Neural progenitor cell (in vitro differentiated cells): ENCODE measurements at regions not wholly inside any gene's neighbourhood (a gene's known extent, or its start where the extent isn't known, plus 50 kb on each side); places are given as distances from the start of the nearest gene placed in this dataset.

Source experiments
- DNase-seq: peaks from one replicate; pipeline ENCODE4 v3.0.0-alpha.2; 2016; ENCODE audit warnings: low spot score
- H2AFZ ChIP-seq: fragments of 200-600 bp; sonication (generic); replicated peaks from 2 replicates; pipeline ENCODE4 v1.6.1; 2016; ENCODE audit warnings: antibody characterized with exemption
- H3F3A ChIP-seq: fragments of 200-600 bp; sonication (generic); 2 replicates; pipeline ENCODE4 v1.6.1; 2016; ENCODE audit warnings: antibody characterized with exemption, low read depth
- H3K27ac ChIP-seq: fragments of 200-600 bp; sonication (generic); 2 replicates; pipeline ENCODE4 v1.5.1; 2016; ENCODE audit warnings: mild to moderate bottlenecking
- H3K27me3 ChIP-seq: fragments of 200-600 bp; sonication (generic); 2 replicates; pipeline ENCODE4 v1.6.1; 2016; ENCODE audit warnings: mild to moderate bottlenecking, moderate library complexity
- H3K36me3 ChIP-seq: fragments of 200-600 bp; sonication (generic); 2 replicates; pipeline ENCODE4 v1.5.1; 2016
- H3K4me1 ChIP-seq: fragments of 200-600 bp; sonication (generic); 2 replicates; pipeline ENCODE4 v1.6.1; 2016; ENCODE audit warnings: mixed run types
- H3K4me2 ChIP-seq: fragments of 200-600 bp; sonication (generic); 2 replicates; pipeline ENCODE4 v1.6.1; 2016
- H3K4me3 ChIP-seq: fragments of 200-600 bp; sonication (generic); 2 replicates; pipeline ENCODE4 v1.5.1; 2016
- H3K79me2 ChIP-seq: fragments of 200-600 bp; sonication (generic); 2 replicates; pipeline ENCODE4 v1.6.1; 2016; ENCODE audit warnings: low read depth
- H3K9ac ChIP-seq: fragments of 200-600 bp; sonication (generic); 2 replicates; pipeline ENCODE4 v1.6.1; 2016
- H3K9me3 ChIP-seq: fragments of 200-600 bp; sonication (generic); 2 replicates; pipeline ENCODE4 v1.5.1; 2016; ENCODE audit warnings: low read depth
- H4K20me1 ChIP-seq: fragments of 200-600 bp; sonication (generic); 2 replicates; pipeline ENCODE4 v1.6.1; 2016; ENCODE audit warnings: low read depth
- H3K27ac Mint-ChIP-seq: 3 replicates; pipeline ENCODE4 v1.8.0; 2021; ENCODE audit warnings: mixed read lengths
- H3K27me3 Mint-ChIP-seq: 2 replicates; pipeline ENCODE4 v1.8.0; 2022; ENCODE audit warnings: low read depth, mild to moderate bottlenecking, inconsistent platforms, moderate library complexity, mixed read lengths; ENCODE audit not compliant: insufficient read depth
- H3K36me3 Mint-ChIP-seq: 3 replicates; pipeline ENCODE4 v1.8.0; 2021; ENCODE audit warnings: mixed read lengths
- H3K4me1 Mint-ChIP-seq: 3 replicates; pipeline ENCODE4 v1.8.0; 2021; ENCODE audit warnings: mixed read lengths
- H3K4me3 Mint-ChIP-seq: 3 replicates; pipeline ENCODE4 v1.8.0; 2021; ENCODE audit warnings: mild to moderate bottlenecking, moderate library complexity, mixed read lengths
- H3K9me3 Mint-ChIP-seq: 3 replicates; pipeline ENCODE4 v1.8.0; 2020; ENCODE audit warnings: mixed read lengths
- EZH2 ChIP-seq: fragments of 200-600 bp; sonication (generic); IDR thresholded peaks from 2 replicates; pipeline ENCODE4 v1.6.1; 2017; ENCODE audit warnings: antibody characterized with exemption, mild to moderate bottlenecking, moderate library complexity
- EZH2phosphoT487 ChIP-seq: fragments of 200-600 bp; sonication (generic); IDR thresholded peaks from 2 replicates; pipeline ENCODE4 v1.6.1; 2017; ENCODE audit warnings: antibody characterized with exemption
- TF ChIP-seq, protein P1 (sequence below): fragments of 200-600 bp; sonication (generic); IDR thresholded peaks from 2 replicates; pipeline ENCODE4 v1.5.1; 2017; ENCODE audit warnings: antibody characterized with exemption, mild to moderate bottlenecking

DNA sequence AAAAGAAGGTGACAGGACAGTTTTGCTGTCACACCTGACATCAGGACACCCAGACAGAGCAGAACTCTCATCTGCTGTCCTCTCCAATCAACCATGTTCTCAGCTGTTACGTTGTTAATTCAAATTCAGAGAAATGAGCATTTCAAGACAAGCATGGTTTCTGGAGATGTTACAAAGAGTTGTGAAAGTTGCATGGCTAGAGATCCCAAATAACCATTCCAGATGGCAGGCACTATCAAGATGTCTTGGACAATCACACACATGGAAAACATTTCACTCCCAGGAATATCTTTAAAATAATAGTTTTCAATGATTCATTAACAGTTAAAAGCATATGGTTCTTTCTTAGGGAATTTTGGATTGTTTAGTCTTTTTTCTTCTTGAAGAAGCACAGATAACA is 533.1 kb downstream of the AGTPBP1 start:
- Histone ChIP-seq H3K9me3 (no peaks in the 10 kb centered on the region), H3K4me2 (no peak overlapping the region), H3K4me1 (peaks cover 2% of the 10 kb centered on the region), H2AFZ (no peak overlapping the region), H3K4me3 (no peak overlapping the region), H3K27me3 (no peaks in the 10 kb centered on the region), H3K36me3 (no peaks in the 10 kb centered on the region), H4K20me1 (no peaks in the 10 kb centered on the region), H3K9ac (no peak overlapping the region), H3K79me2 (no peaks in the 10 kb centered on the region), H3K27ac (no peak overlapping the region), H3F3A (no peaks in the 10 kb centered on the region)
- DNase-seq: no peak
- no peaks in the 10 kb centered on the region for H3K27me3 Mint-ChIP-seq
- TF ChIP-seq, protein P1, sequence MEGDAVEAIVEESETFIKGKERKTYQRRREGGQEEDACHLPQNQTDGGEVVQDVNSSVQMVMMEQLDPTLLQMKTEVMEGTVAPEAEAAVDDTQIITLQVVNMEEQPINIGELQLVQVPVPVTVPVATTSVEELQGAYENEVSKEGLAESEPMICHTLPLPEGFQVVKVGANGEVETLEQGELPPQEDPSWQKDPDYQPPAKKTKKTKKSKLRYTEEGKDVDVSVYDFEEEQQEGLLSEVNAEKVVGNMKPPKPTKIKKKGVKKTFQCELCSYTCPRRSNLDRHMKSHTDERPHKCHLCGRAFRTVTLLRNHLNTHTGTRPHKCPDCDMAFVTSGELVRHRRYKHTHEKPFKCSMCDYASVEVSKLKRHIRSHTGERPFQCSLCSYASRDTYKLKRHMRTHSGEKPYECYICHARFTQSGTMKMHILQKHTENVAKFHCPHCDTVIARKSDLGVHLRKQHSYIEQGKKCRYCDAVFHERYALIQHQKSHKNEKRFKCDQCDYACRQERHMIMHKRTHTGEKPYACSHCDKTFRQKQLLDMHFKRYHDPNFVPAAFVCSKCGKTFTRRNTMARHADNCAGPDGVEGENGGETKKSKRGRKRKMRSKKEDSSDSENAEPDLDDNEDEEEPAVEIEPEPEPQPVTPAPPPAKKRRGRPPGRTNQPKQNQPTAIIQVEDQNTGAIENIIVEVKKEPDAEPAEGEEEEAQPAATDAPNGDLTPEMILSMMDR: no peak
- TF ChIP-seq EZH2phosphoT487: no peak
- no peak for TF ChIP-seq EZH2
- peaks cover 13% of the 10 kb centered on the region for H3K4me1 Mint-ChIP-seq
- H3K9me3 Mint-ChIP-seq: peaks cover 2% of the 10 kb centered on the region
- H3K36me3 Mint-ChIP-seq: no peaks in the 10 kb centered on the region
- H3K27ac Mint-ChIP-seq: no peak overlapping the region
- no peak overlapping the region for H3K4me3 Mint-ChIP-seq

DNA sequence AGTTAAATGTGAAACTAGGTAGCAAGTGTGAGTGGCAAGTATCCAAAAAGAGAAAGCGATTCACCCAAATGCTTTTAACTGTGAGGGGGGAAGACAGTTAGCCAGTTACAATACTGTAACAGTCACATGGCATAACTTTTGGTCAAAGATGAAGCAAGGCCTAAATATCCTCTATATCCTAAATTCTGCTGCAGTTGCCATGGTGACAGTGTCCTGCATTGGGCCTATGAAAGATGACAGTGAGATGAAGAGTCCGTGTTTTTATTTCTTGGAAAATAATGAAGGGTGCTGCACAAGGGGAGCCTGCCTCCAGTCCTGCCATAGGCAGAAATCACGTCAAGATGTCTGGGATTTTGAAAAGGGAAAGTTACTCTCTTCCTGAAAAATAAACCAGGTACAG is 534.6 kb downstream of the NTRK2 start:
- Histone ChIP-seq H3K36me3 (no peaks in the 10 kb centered on the region), H3K4me2 (no peak overlapping the region), H3K27ac (no peak overlapping the region), H3K4me1 (no peaks in the 10 kb centered on the region), H3K79me2 (no peaks in the 10 kb centered on the region), H3F3A (no peaks in the 10 kb centered on the region), H4K20me1 (no peaks in the 10 kb centered on the region), H3K9me3 (no peaks in the 10 kb centered on the region), H2AFZ (no peak overlapping the region), H3K9ac (no peak overlapping the region), H3K4me3 (no peak overlapping the region), H3K27me3 (no peaks in the 10 kb centered on the region)
- TF ChIP-seq EZH2phosphoT487 (no peak), EZH2 (no peak)
- TF ChIP-seq, protein P1: no peak
- no peak for DNase-seq
- Mint-ChIP-seq H3K27me3 (no peaks in the 10 kb centered on the region), H3K27ac (no peak overlapping the region), H3K9me3 (peaks cover 2% of the 10 kb centered on the region), H3K4me3 (no peak overlapping the region), H3K4me1 (no peaks in the 10 kb centered on the region), H3K36me3 (no peaks in the 10 kb centered on the region)

DNA sequence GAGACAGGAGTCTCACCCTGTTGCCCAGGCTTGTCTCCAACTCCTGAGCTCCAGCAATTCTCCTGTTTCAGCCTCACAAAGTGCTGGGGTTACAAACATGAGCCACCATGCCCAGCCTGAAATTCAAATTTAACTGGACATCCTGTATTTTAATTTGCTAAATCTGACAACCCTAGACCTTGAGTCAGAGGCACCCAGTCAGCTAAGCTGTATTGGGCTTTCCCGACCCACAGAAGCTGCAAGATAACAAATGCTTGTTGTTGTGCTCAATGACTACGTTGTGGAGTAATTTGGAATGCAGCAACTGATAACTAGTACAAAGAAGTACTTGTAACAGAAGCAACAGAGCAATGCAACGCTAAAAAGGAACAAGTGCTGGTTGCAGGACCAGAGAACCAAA is 533.1 kb downstream of the NTRK2 start:
- Histone ChIP-seq H3K4me1 (no peaks in the 10 kb centered on the region), H3K27me3 (no peaks in the 10 kb centered on the region), H3F3A (no peaks in the 10 kb centered on the region), H4K20me1 (no peaks in the 10 kb centered on the region), H3K36me3 (no peaks in the 10 kb centered on the region), H2AFZ (no peak overlapping the region), H3K9me3 (no peaks in the 10 kb centered on the region), H3K4me3 (no peak overlapping the region), H3K79me2 (no peaks in the 10 kb centered on the region), H3K4me2 (no peak overlapping the region), H3K27ac (no peak overlapping the region), H3K9ac (no peak overlapping the region)
- TF ChIP-seq, protein P1: no peak
- TF ChIP-seq EZH2 (no peak), EZH2phosphoT487 (no peak)
- H3K36me3 Mint-ChIP-seq: no peaks in the 10 kb centered on the region
- no peak overlapping the region for H3K4me3 Mint-ChIP-seq
- no peaks in the 10 kb centered on the region for H3K27me3 Mint-ChIP-seq
- H3K27ac Mint-ChIP-seq: no peak overlapping the region
- no peaks in the 10 kb centered on the region for H3K4me1 Mint-ChIP-seq
- DNase-seq: no peak
- no peaks in the 10 kb centered on the region for H3K9me3 Mint-ChIP-seq
